KMS-11 (cell line): ENCODE measurements at regions not wholly inside any gene's neighbourhood (a gene's known extent, or its start where the extent isn't known, plus 50 kb on each side); places are given as distances from the start of the nearest gene placed in this dataset.

Source experiments
- H2AFZ ChIP-seq: fragments of 200-600 bp; sonication (generic); 2 replicates; pipeline ENCODE4 v1.6.1; 2016; ENCODE audit warnings: antibody characterized with exemption, mixed run types, low read depth
- H3K27ac ChIP-seq: fragments of 200-600 bp; sonication (generic); 2 replicates; pipeline ENCODE4 v1.6.1; 2016; ENCODE audit warnings: mild to moderate bottlenecking, mixed run types
- H3K27me3 ChIP-seq: fragments of 200-600 bp; sonication (generic); 2 replicates; pipeline ENCODE4 v1.6.1; 2017; ENCODE audit warnings: mild to moderate bottlenecking, low read depth, mixed run types, moderate library complexity; ENCODE audit not compliant: insufficient read depth
- H3K36me3 ChIP-seq: fragments of 200-600 bp; sonication (generic); 2 replicates; pipeline ENCODE4 v1.6.1; 2017; ENCODE audit warnings: mild to moderate bottlenecking, mixed run types; ENCODE audit not compliant: insufficient read depth
- H3K4me1 ChIP-seq: fragments of 200-600 bp; sonication (generic); 2 replicates; pipeline ENCODE4 v1.6.1; 2016; ENCODE audit warnings: mild to moderate bottlenecking, low read depth, mixed run types; ENCODE audit not compliant: poor library complexity, severe bottlenecking
- H3K4me2 ChIP-seq: fragments of 200-600 bp; sonication (generic); 2 replicates; pipeline ENCODE4 v1.7.0; 2016; ENCODE audit warnings: mild to moderate bottlenecking, mixed run types
- H3K4me3 ChIP-seq: fragments of 200-600 bp; sonication (generic); IDR thresholded peaks from 2 replicates; pipeline ENCODE4 v1.6.1; 2017; ENCODE audit warnings: low read depth, low read length, mixed read lengths; ENCODE audit not compliant: insufficient read depth
- H3K79me2 ChIP-seq: fragments of 200-600 bp; sonication (generic); 2 replicates; pipeline ENCODE4 v1.6.1; 2016; ENCODE audit warnings: low read depth, mixed run types; ENCODE audit not compliant: insufficient read depth
- H3K9ac ChIP-seq: fragments of 200-600 bp; sonication (generic); 2 replicates; pipeline ENCODE4 v1.6.1; 2016; ENCODE audit warnings: mild to moderate bottlenecking, mixed run types
- H4K20me1 ChIP-seq: fragments of 200-600 bp; sonication (generic); 2 replicates; pipeline ENCODE4 v1.6.1; 2016; ENCODE audit warnings: mild to moderate bottlenecking, mixed run types; ENCODE audit not compliant: insufficient read depth
- CTCF ChIP-seq: fragments of 200-600 bp; sonication (generic); conservative IDR thresholded peaks from 2 replicates; pipeline ENCODE4 v1.6.1; 2017; ENCODE audit warnings: low read depth, mild to moderate bottlenecking, antibody characterized with exemption, low read length, moderate library complexity, mixed read lengths

GRCh38 chr11:134574947-134575346 is 162.9 kb upstream of the B3GAT1 start:
- H3K27ac ChIP-seq: no peak overlapping the region
- no peaks in the 10 kb centered on the region for H3K79me2 ChIP-seq
- H3K4me3 ChIP-seq: no peak overlapping the region
- H4K20me1 ChIP-seq: no peaks in the 10 kb centered on the region
- H3K27me3 ChIP-seq: no peaks in the 10 kb centered on the region
- H2AFZ ChIP-seq: no peak overlapping the region
- TF ChIP-seq CTCF: no peak
- no peaks in the 10 kb centered on the region for H3K36me3 ChIP-seq
- H3K4me1 ChIP-seq: no peaks in the 10 kb centered on the region
- no peak overlapping the region for H3K9ac ChIP-seq
- H3K4me2 ChIP-seq: no peak overlapping the region

- H3K27me3 ChIP-seq: no peaks in the 10 kb centered on the region
- no peak overlapping the region for H2AFZ ChIP-seq
- no peak overlapping the region for H3K9ac ChIP-seq
- TF ChIP-seq CTCF: no peak
- no peaks in the 10 kb centered on the region for H3K79me2 ChIP-seq
- no peak overlapping the region for H3K27ac ChIP-seq
- H3K36me3 ChIP-seq: no peaks in the 10 kb centered on the region
- H3K4me2 ChIP-seq: no peak overlapping the region
- no peak overlapping the region for H3K4me3 ChIP-seq
- no peaks in the 10 kb centered on the region for H4K20me1 ChIP-seq
- no peaks in the 10 kb centered on the region for H3K4me1 ChIP-seq
Measured at GRCh38 chr11:134574425-134574824, 162.4 kb upstream of the B3GAT1 start.

- Histone ChIP-seq H3K36me3 (no peaks in the 10 kb centered on the region), H3K27me3 (no peaks in the 10 kb centered on the region), H3K9ac (no peak overlapping the region), H3K4me2 (no peak overlapping the region), H3K4me3 (no peak overlapping the region), H3K27ac (no peak overlapping the region), H3K4me1 (no peaks in the 10 kb centered on the region), H4K20me1 (no peaks in the 10 kb centered on the region), H2AFZ (no peak overlapping the region), H3K79me2 (no peaks in the 10 kb centered on the region)
- no peak for TF ChIP-seq CTCF
Measured at GRCh38 chr11:134573857-134574256, 161.8 kb upstream of the B3GAT1 start.

- Histone ChIP-seq H3K4me2 (no peak overlapping the region), H3K79me2 (no peaks in the 10 kb centered on the region)
- TF ChIP-seq CTCF: no peak
Measured at GRCh38 chr11:134572741-134573675, 161.0 kb upstream of the B3GAT1 start.

More at GRCh38 chr11:134572741-134573675, 161.0 kb upstream of the B3GAT1 start:
- Histone ChIP-seq H3K36me3 (no peaks in the 10 kb centered on the region), H2AFZ (no peak overlapping the region), H3K27me3 (no peaks in the 10 kb centered on the region), H3K4me3 (no peak overlapping the region), H3K9ac (no peak overlapping the region), H3K4me1 (no peaks in the 10 kb centered on the region), H4K20me1 (no peaks in the 10 kb centered on the region), H3K27ac (no peak overlapping the region)
